Neural cell (in vitro differentiated cells): ENCODE measurements at regions not wholly inside any gene's neighbourhood (a gene's known extent, or its start where the extent isn't known, plus 50 kb on each side); places are given as distances from the start of the nearest gene placed in this dataset.

Experiments used
- H2AFZ ChIP-seq: fragments of 200-600, 300-800 bp; sonication (generic), shearing (Covaris generic); 2 replicates; pipeline ENCODE4 v1.6.0; 2014; ENCODE audit warnings: low read depth, mild to moderate bottlenecking, antibody characterized with exemption, low read length, moderate library complexity
- H3F3A ChIP-seq: fragments of 200-600 bp; shearing (Covaris generic); 2 replicates; pipeline ENCODE4 v1.6.1; 2016; ENCODE audit warnings: mild to moderate bottlenecking, moderate library complexity, mixed read lengths, antibody characterized with exemption, low read length; ENCODE audit not compliant: insufficient read depth, poor library complexity, severe bottlenecking
- H3K27ac ChIP-seq: fragments of 200-600, 300-800 bp; sonication (generic), shearing (Covaris generic); 2 replicates; pipeline ENCODE4 v1.5.1; 2014; ENCODE audit warnings: mild to moderate bottlenecking, low read length, moderate library complexity
- H3K27me3 ChIP-seq: fragments of 300-800, 200-600 bp; sonication (generic), shearing (Covaris generic); 2 replicates; pipeline ENCODE4 v1.6.0; 2014; ENCODE audit warnings: mild to moderate bottlenecking, low read depth, low read length, moderate library complexity; ENCODE audit not compliant: insufficient read depth
- H3K36me3 ChIP-seq: fragments of 300-800, 200-600 bp; sonication (generic), shearing (Covaris generic); 2 replicates; pipeline ENCODE4 v1.5.1; 2014; ENCODE audit warnings: mild to moderate bottlenecking, antibody characterized with exemption, low read length, moderate library complexity; ENCODE audit not compliant: insufficient read depth
- H3K4me2 ChIP-seq: fragments of 300-800, 200-600 bp; sonication (generic), shearing (Covaris generic); 2 replicates; pipeline ENCODE4 v1.6.0; 2014; ENCODE audit warnings: mild to moderate bottlenecking, low read length
- H3K4me3 ChIP-seq: fragments of 300-800, 200-600 bp; sonication (generic), shearing (Covaris generic); 2 replicates; pipeline ENCODE4 v1.5.1; 2014; ENCODE audit warnings: mild to moderate bottlenecking, low read length, moderate library complexity
- H3K79me2 ChIP-seq: fragments of 200-600 bp; shearing (Covaris generic); replicated peaks from 2 replicates; pipeline ENCODE4 v1.6.0; 2014; ENCODE audit warnings: mild to moderate bottlenecking, low read length, moderate library complexity; ENCODE audit not compliant: insufficient read depth
- H3K9ac ChIP-seq: fragments of 300-800, 200-600 bp; sonication (generic), shearing (Covaris generic); 2 replicates; pipeline ENCODE4 v1.6.1; 2016; ENCODE audit warnings: mild to moderate bottlenecking, low read length, mixed read lengths
- H3K9me2 ChIP-seq: fragments of 200-600 bp; shearing (Covaris generic); 2 replicates; pipeline ENCODE4 v1.6.1; 2016; ENCODE audit warnings: mild to moderate bottlenecking, low read length, mixed read lengths; ENCODE audit not compliant: insufficient read depth
- H3K9me3 ChIP-seq: fragments of 200-600, 300-800 bp; sonication (generic), shearing (Covaris generic); 2 replicates; pipeline ENCODE4 v1.6.1; 2016; ENCODE audit warnings: mild to moderate bottlenecking, mixed run types, low read length, moderate library complexity, mixed read lengths
- H4K20me1 ChIP-seq: fragments of 200-600 bp; shearing (Covaris generic); 2 replicates; pipeline ENCODE4 v1.6.1; 2016; ENCODE audit warnings: mild to moderate bottlenecking, mixed run types; ENCODE audit not compliant: insufficient read depth
- CTCF ChIP-seq: fragments of 450-650 bp; IDR thresholded peaks from 2 replicates; pipeline ENCODE4 v1.5.1; 2014; ENCODE audit warnings: antibody characterized with exemption, mild to moderate bottlenecking, moderate library complexity; ENCODE audit not compliant: poor library complexity, severe bottlenecking
- EP300 ChIP-seq: fragments of 450-650 bp; conservative IDR thresholded peaks from 2 replicates; pipeline ENCODE4 v1.6.1; 2014; ENCODE audit warnings: antibody characterized with exemption, mild to moderate bottlenecking, moderate library complexity; ENCODE audit not compliant: poor library complexity, severe bottlenecking
- EZH2 ChIP-seq: fragments of 200-600, 300-800 bp; shearing (Covaris generic), sonication (generic); IDR thresholded peaks from 2 replicates; pipeline ENCODE4 v1.6.1; 2014; ENCODE audit warnings: antibody characterized with exemption, low read length, borderline replicate concordance, mild to moderate bottlenecking; ENCODE audit not compliant: insufficient read depth, poor library complexity, severe bottlenecking
- MXI1 ChIP-seq: fragments of 450-650 bp; conservative IDR thresholded peaks from 2 replicates; pipeline ENCODE4 v1.6.1; 2014; ENCODE audit warnings: antibody characterized with exemption, mild to moderate bottlenecking; ENCODE audit not compliant: poor library complexity, severe bottlenecking
- POLR2AphosphoS5 ChIP-seq: IDR thresholded peaks from 2 replicates; pipeline ENCODE4 v1.6.1; 2012
- RAD21 ChIP-seq: fragments of 450-650 bp; conservative IDR thresholded peaks from 2 replicates; pipeline ENCODE4 v1.6.1; 2014; ENCODE audit warnings: antibody characterized with exemption, mild to moderate bottlenecking, moderate library complexity
- REST ChIP-seq: IDR thresholded peaks from 2 replicates; pipeline ENCODE4 v1.6.1; 2012; ENCODE audit warnings: borderline replicate concordance
- SMC3 ChIP-seq: fragments of 450-650 bp; conservative IDR thresholded peaks from 2 replicates; pipeline ENCODE4 v1.6.1; 2014; ENCODE audit warnings: antibody characterized with exemption, mild to moderate bottlenecking, moderate library complexity; ENCODE audit not compliant: poor library complexity
- TAF1 ChIP-seq: IDR thresholded peaks from 2 replicates; pipeline ENCODE4 v1.6.1; 2012; ENCODE audit warnings: low read depth

- no peaks in the 10 kb centered on the region for H3K36me3 ChIP-seq
- H4K20me1 ChIP-seq = no peaks in the 10 kb centered on the region
- no peaks in the 10 kb centered on the region for H3K9me2 ChIP-seq
- no peaks in the 10 kb centered on the region for H3K79me2 ChIP-seq
- H3K27me3 ChIP-seq = no peaks in the 10 kb centered on the region
- H3K4me2 ChIP-seq = no peak overlapping the region
- H2AFZ ChIP-seq = no peak overlapping the region
- no peaks in the 10 kb centered on the region for H3K9me3 ChIP-seq
- H3F3A ChIP-seq = no peaks in the 10 kb centered on the region
- TF ChIP-seq MXI1 (no peak), RAD21 (no peak), REST (no peak), EP300 (no peak), POLR2AphosphoS5 (no peak), TAF1 (no peak)
- no peak overlapping the region for H3K9ac ChIP-seq
- no peak overlapping the region for H3K4me3 ChIP-seq
- no peak overlapping the region for H3K27ac ChIP-seq
Observed at GRCh38 chr15:54808321-54808720, 388.4 kb downstream of the RSL24D1 start.

- no peak overlapping the region for H2AFZ ChIP-seq
- H3K79me2 ChIP-seq = no peaks in the 10 kb centered on the region
- no peak overlapping the region for H3K4me3 ChIP-seq
- no peaks in the 10 kb centered on the region for H3F3A ChIP-seq
- H3K4me2 ChIP-seq = no peak overlapping the region
- no peaks in the 10 kb centered on the region for H4K20me1 ChIP-seq
- no peaks in the 10 kb centered on the region for H3K36me3 ChIP-seq
- no peak overlapping the region for H3K9ac ChIP-seq
- TF ChIP-seq POLR2AphosphoS5 = no peak
- no peak for TF ChIP-seq EP300
- TF ChIP-seq TAF1 = no peak
- no peak for TF ChIP-seq RAD21
- no peak for TF ChIP-seq EZH2
- no peak for TF ChIP-seq CTCF
- TF ChIP-seq REST = no peak
- no peak for TF ChIP-seq SMC3
- no peak for TF ChIP-seq MXI1
- H3K27me3 ChIP-seq = no peaks in the 10 kb centered on the region
- H3K27ac ChIP-seq = no peak overlapping the region
- no peaks in the 10 kb centered on the region for H3K9me2 ChIP-seq
- no peaks in the 10 kb centered on the region for H3K9me3 ChIP-seq
Observed at GRCh38 chr15:54803987-54804386, 392.8 kb downstream of the RSL24D1 start.
